Stimulated activated naive B cell treated with anti-CD40 and anti-IgM and Interleukin-4, amounts not matched to agents 10 μg/mL and 1 μg/mL and 100 μg/mL, for 72 hours (primary cell): ENCODE measurements at regions not wholly inside any gene's neighbourhood (a gene's known extent, or its start where the extent isn't known, plus 50 kb on each side); places are given as distances from the start of the nearest gene placed in this dataset.

ENCODE experiments used
- ATAC-seq, 2 donors: fragments of 150-1000 bp; cut with Tn5 transposase; replicated peaks; 2 replicates each; pipeline ENCODE4 v1.10.0; 2021; ENCODE audit warnings: moderate library complexity in 1 of 2
- DNase-seq: peaks from one replicate; pipeline ENCODE4 v3.0.0; 2021
- H3K27ac Mint-ChIP-seq: one replicate; pipeline ENCODE4 v1.8.0; 2022; ENCODE audit warnings: mild to moderate bottlenecking, mixed read lengths
- H3K27me3 Mint-ChIP-seq, 2 donors: one replicate each; pipeline ENCODE4 v1.8.0; 2022; ENCODE audit warnings: mixed read lengths in 2 of 2
- H3K36me3 Mint-ChIP-seq, 2 donors: one replicate each; pipeline ENCODE4 v1.8.0; 2022; ENCODE audit warnings: mixed read lengths in 2 of 2, mild to moderate bottlenecking in 1 of 2
- H3K4me1 Mint-ChIP-seq, 2 donors: one replicate each; pipeline ENCODE4 v1.8.0; 2022; ENCODE audit warnings: mixed read lengths in 2 of 2, mild to moderate bottlenecking in 1 of 2
- H3K4me3 Mint-ChIP-seq, 2 donors: one replicate each; pipeline ENCODE4 v1.8.0; 2022; ENCODE audit warnings: mild to moderate bottlenecking in 2 of 2, mixed read lengths in 2 of 2, moderate library complexity in 1 of 2
- H3K9me3 Mint-ChIP-seq, 2 donors: one replicate each; pipeline ENCODE4 v1.8.0; 2022; ENCODE audit warnings: mixed read lengths in 2 of 2, mild to moderate bottlenecking in 1 of 2

- DNase-seq (no peak), ATAC-seq (no peak)
- Mint-ChIP-seq H3K27me3 (peaks cover 0 to 4% of the 10 kb centered on the region in 2 donors), H3K4me1 (no peaks in the 10 kb centered on the region), H3K9me3 (peaks cover 5 to 10% of the 10 kb centered on the region in 2 donors), H3K4me3 (no peak overlapping the region), H3K27ac (no peak overlapping the region), H3K36me3 (peaks cover 2 to 5% of the 10 kb centered on the region in 2 donors)
Observed at GRCh38 chr1:198809247-198809646, 170.4 kb downstream of the PTPRC start.

DNA sequence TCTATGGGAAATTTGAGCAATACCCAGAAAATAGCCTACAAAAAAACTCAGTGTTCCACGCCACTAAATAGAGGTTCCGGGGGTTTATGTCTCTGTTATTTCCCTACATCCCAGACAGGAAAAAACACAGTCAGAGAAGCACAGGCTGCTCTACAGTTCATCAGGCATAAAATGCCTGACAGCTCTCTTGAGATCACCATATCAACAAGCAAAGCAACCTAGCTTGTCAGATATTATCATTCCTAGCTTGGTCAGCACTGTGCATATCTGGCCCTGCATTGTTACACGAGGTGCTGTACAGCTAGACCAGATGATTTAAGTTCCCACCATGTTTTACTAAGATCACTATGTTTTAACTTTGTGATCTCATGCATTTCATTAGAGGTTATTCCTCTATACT is 172.6 kb downstream of the PTPRC start:
- Mint-ChIP-seq H3K27me3 (peaks cover 0 to 4% of the 10 kb centered on the region in 2 donors), H3K36me3 (peaks cover 10 to 16% of the 10 kb centered on the region in 2 donors), H3K9me3 (peaks cover 19 to 22% of the 10 kb centered on the region in 2 donors), H3K4me1 (no peaks in the 10 kb centered on the region), H3K27ac (no peak overlapping the region), H3K4me3 (no peak overlapping the region)
- no peak for DNase-seq
- ATAC-seq = no peak

- ATAC-seq = no peak
- H3K9me3 Mint-ChIP-seq = no peaks in the 10 kb centered on the region
- H3K4me1 Mint-ChIP-seq = no peaks in the 10 kb centered on the region
- no peak for DNase-seq
- H3K4me3 Mint-ChIP-seq = no peak overlapping the region
- H3K27me3 Mint-ChIP-seq = no peaks in the 10 kb centered on the region
- H3K27ac Mint-ChIP-seq = no peak overlapping the region
- no peaks in the 10 kb centered on the region for H3K36me3 Mint-ChIP-seq
Observed at GRCh38 chr1:198823626-198824025, 184.8 kb downstream of the PTPRC start.

DNA sequence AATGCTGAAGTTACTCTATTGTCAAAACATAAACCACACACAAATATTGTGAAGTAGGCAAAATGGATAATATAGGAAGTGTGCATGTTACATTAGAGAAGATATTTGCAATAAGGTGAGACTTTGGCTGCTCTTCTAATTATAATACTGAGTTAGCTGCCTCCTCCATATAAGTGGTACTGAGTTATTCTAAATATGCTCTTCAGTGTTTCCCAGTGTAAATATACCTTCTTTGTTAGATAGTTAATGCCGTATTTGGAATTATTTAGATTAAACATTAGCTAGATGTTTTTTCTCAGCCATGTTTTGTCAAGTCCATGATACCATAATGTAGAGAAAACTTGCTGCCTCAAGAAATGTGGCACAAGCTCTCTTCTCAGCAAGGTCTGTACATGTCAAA is 186.4 kb downstream of the PTPRC start:
- DNase-seq (no peak), ATAC-seq (no peak)
- Mint-ChIP-seq H3K27me3 (no peaks in the 10 kb centered on the region), H3K36me3 (no peaks in the 10 kb centered on the region), H3K4me3 (no peak overlapping the region), H3K9me3 (no peaks in the 10 kb centered on the region), H3K27ac (no peak overlapping the region), H3K4me1 (peaks cover 0 to 5% of the 10 kb centered on the region in 2 donors)

GRCh38 chr1:198829356-198829755 is 190.5 kb downstream of the PTPRC start:
- Mint-ChIP-seq H3K27ac (no peak overlapping the region), H3K36me3 (no peaks in the 10 kb centered on the region), H3K4me3 (no peak overlapping the region), H3K9me3 (no peaks in the 10 kb centered on the region), H3K4me1 (peaks cover 2 to 10% of the 10 kb centered on the region in 2 donors), H3K27me3 (no peaks in the 10 kb centered on the region)
- DNase-seq = no peak
- ATAC-seq = no peak

DNA sequence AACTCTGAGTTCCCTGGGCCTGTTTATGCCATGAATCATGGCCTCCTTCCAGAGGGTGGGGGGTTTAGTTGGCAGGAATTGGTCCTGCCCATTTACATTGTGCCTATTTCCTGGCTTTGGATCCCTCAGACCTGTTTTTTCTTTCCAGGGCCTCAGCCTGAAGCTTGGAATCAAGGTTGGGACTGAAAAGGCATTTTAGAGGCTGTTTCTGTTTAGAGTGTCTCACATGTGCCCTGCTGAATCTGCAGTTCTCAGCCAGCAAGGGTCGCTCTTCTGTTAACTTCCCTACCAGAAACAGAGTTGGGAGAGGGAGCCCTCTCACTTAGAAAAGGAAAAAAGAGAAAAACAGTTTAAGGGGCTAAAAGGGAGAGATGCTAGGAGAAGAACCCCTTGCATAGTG is 191.1 kb downstream of the PTPRC start:
- H3K9me3 Mint-ChIP-seq = no peaks in the 10 kb centered on the region
- no peak overlapping the region for H3K4me3 Mint-ChIP-seq
- no peak overlapping the region for H3K27ac Mint-ChIP-seq
- peaks cover 4 to 10% of the 10 kb centered on the region in 2 donors for H3K4me1 Mint-ChIP-seq
- no peaks in the 10 kb centered on the region for H3K36me3 Mint-ChIP-seq
- no peaks in the 10 kb centered on the region for H3K27me3 Mint-ChIP-seq
- no peak for DNase-seq
- no peak for ATAC-seq

DNA sequence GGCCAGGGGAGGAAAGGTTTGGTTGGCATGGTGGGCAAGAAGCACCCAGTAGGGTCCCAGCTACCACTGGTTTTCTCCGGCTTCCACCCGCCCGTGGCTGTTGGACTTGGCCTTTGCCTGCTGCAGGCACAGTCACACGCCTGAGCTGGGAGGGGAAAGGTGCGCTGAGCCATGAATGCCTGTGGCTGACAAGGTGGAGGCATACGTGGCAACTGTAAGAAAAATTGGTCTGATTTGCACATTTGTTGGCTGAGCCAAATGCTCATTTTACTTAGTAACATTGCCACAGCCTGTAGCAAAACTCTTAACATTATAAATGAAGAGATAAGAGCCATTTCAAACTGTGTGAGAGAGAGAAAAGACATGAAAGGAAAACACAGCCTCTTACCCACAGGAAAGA is 191.6 kb downstream of the PTPRC start:
- no peak for DNase-seq
- Mint-ChIP-seq H3K27ac (no peak overlapping the region), H3K4me3 (no peak overlapping the region), H3K36me3 (no peaks in the 10 kb centered on the region), H3K27me3 (no peaks in the 10 kb centered on the region), H3K9me3 (no peaks in the 10 kb centered on the region), H3K4me1 (peaks cover 5 to 10% of the 10 kb centered on the region in 2 donors)
- no peak for ATAC-seq

- H3K36me3 Mint-ChIP-seq = no peaks in the 10 kb centered on the region
- peaks cover 7 to 18% of the 10 kb centered on the region in 2 donors for H3K4me1 Mint-ChIP-seq
- H3K27me3 Mint-ChIP-seq = no peaks in the 10 kb centered on the region
- H3K27ac Mint-ChIP-seq = no peak overlapping the region
- no peak for DNase-seq
- H3K9me3 Mint-ChIP-seq = no peaks in the 10 kb centered on the region
- H3K4me3 Mint-ChIP-seq = no peak overlapping the region
- no peak for ATAC-seq
Observed at GRCh38 chr1:198833706-198834503, 195.1 kb downstream of the PTPRC start.

GRCh38 chr1:198837278-198838021 is 198.6 kb downstream of the PTPRC start:
- Mint-ChIP-seq H3K27me3 (no peaks in the 10 kb centered on the region), H3K27ac (no peak overlapping the region), H3K4me3 (no peak overlapping the region), H3K4me1 (peaks cover 7 to 12% of the 10 kb centered on the region in 2 donors), H3K9me3 (peaks cover 0 to 2% of the 10 kb centered on the region in 2 donors), H3K36me3 (no peaks in the 10 kb centered on the region)
- ATAC-seq = peak in 1 of 2 donors; percentile 68
- DNase-seq = no peak

DNA sequence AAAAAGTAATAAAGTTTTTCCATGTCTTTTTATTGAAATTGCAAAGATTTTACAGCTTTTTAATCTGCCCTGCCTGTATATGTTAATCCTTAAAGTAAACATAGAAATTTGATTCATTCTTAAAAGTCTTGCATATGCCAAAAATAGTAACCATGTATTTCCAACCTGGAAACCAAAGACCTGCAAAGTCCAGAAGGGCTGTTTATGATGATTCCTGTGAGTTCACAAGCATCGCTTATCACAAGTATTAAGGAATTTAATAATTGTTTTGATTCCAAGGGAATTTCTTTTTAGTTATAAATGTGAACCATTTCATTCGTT is 199.1 kb downstream of the PTPRC start:
- Mint-ChIP-seq H3K27me3 (no peaks in the 10 kb centered on the region), H3K4me3 (no peak overlapping the region), H3K36me3 (no peaks in the 10 kb centered on the region), H3K27ac (no peak overlapping the region), H3K9me3 (peaks cover 0 to 2% of the 10 kb centered on the region in 2 donors), H3K4me1 (peaks cover 7 to 12% of the 10 kb centered on the region in 2 donors)
- ATAC-seq (no peak), DNase-seq (no peak)

- H3K9me3 Mint-ChIP-seq = peaks cover 0 to 3% of the 10 kb centered on the region in 2 donors
- peaks cover 4 to 12% of the 10 kb centered on the region in 2 donors for H3K4me1 Mint-ChIP-seq
- H3K27ac Mint-ChIP-seq = no peak overlapping the region
- peaks cover 1 to 3% of the 10 kb centered on the region in 2 donors for H3K36me3 Mint-ChIP-seq
- no peaks in the 10 kb centered on the region for H3K27me3 Mint-ChIP-seq
- DNase-seq (no peak), ATAC-seq (no peak)
- no peak overlapping the region for H3K4me3 Mint-ChIP-seq
Observed at GRCh38 chr1:198841477-198841876, 202.6 kb downstream of the PTPRC start.

DNA sequence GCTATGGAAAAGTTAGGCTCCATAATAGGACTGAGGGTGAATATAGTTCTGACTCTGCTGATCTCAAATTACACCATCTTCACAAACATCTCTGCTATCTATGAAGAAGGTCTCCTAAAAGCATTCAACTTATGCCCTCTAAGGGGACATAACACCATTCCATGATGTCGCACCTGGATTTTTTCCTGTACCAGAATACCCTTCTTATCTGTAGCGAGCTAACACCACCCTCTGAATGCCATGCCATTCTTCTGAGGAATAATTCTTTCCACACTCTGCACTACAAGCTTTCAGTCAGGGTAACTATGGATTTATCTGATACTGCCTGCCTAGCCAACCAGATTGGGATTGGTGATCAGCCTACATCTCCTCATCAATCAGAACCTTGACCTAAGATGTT is 203.8 kb downstream of the PTPRC start:
- Mint-ChIP-seq H3K36me3 (peaks cover 6 to 11% of the 10 kb centered on the region in 2 donors), H3K27ac (no peak overlapping the region), H3K27me3 (no peaks in the 10 kb centered on the region), H3K4me1 (peaks cover 2 to 5% of the 10 kb centered on the region in 2 donors), H3K9me3 (peaks cover 0 to 5% of the 10 kb centered on the region in 2 donors), H3K4me3 (no peak overlapping the region)
- ATAC-seq (no peak), DNase-seq (no peak)

GRCh38 chr1:198845271-198845670 is 206.4 kb downstream of the PTPRC start:
- Mint-ChIP-seq H3K27ac (no peak overlapping the region), H3K27me3 (no peaks in the 10 kb centered on the region), H3K36me3 (peaks cover 9 to 13% of the 10 kb centered on the region in 2 donors), H3K4me3 (no peak overlapping the region), H3K9me3 (peaks cover 0 to 5% of the 10 kb centered on the region in 2 donors), H3K4me1 (peaks cover 2 to 4% of the 10 kb centered on the region in 2 donors)
- ATAC-seq (no peak), DNase-seq (no peak)

DNA sequence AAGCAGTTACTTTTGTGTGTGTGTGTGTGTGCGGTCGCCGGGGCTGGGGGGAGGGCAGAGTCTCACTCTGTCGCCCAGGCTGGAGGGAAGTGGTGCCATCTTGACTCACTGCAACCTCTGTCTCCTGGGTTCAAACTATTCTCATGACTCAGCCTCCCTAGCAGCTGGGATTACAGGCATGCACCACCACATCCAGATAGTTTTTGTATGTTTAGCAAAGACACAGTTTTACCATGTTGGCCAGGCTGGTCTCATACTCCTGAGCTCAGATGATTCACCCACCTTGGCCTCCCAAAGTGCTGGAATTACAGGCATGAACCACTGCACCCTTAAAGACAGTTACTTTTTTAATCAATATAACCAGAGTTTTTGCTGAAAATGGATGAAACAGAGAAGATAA is 207.0 kb downstream of the PTPRC start:
- Mint-ChIP-seq H3K4me3 (no peak overlapping the region), H3K36me3 (peaks cover 9 to 13% of the 10 kb centered on the region in 2 donors), H3K27me3 (no peaks in the 10 kb centered on the region), H3K9me3 (peaks cover 0 to 5% of the 10 kb centered on the region in 2 donors), H3K4me1 (peaks cover 2 to 4% of the 10 kb centered on the region in 2 donors), H3K27ac (no peak overlapping the region)
- ATAC-seq = no peak
- DNase-seq = no peak

- no peak for DNase-seq
- Mint-ChIP-seq H3K4me1 (peaks cover 0 to under 1% of the 10 kb centered on the region in 2 donors), H3K4me3 (no peak overlapping the region), H3K9me3 (peaks cover 0 to 3% of the 10 kb centered on the region in 2 donors), H3K27me3 (no peaks in the 10 kb centered on the region), H3K27ac (no peak overlapping the region), H3K36me3 (peaks cover 9 to 13% of the 10 kb centered on the region in 2 donors)
- ATAC-seq = no peak
Observed at GRCh38 chr1:198846556-198846955, 207.7 kb downstream of the PTPRC start.
